CD8-positive, alpha-beta memory T cell (primary cell): ENCODE measurements at regions not wholly inside any gene's neighbourhood (a gene's known extent, or its start where the extent isn't known, plus 50 kb on each side); places are given as distances from the start of the nearest gene placed in this dataset.

ENCODE experiments used
- CTCF ChIA-PET: fragments of 350-600 bp; sonication (Branson Sonifier 250); formaldehyde crosslinking; loops from one replicate; lab custom pipeline; 2021; ENCODE audit warnings: antibody characterized with exemption; lab: Charles Lee
- POLR2A ChIA-PET: fragments of 350-600 bp; sonication (Branson Sonifier 250); formaldehyde crosslinking; loops from one replicate; lab custom pipeline; 2021; ENCODE audit warnings: antibody characterized with exemption; lab: Charles Lee
- DNase-seq, 5 donors: peaks; one replicate each; pipeline versions ENCODE4 v3.0.0 to v3.0.0-alpha.2; 2020 to 2022; ENCODE audit warnings: mixed read lengths in 1 of 5
- H3K27ac ChIP-seq: one replicate; pipeline ENCODE4 v1.7.0; 2013; ENCODE audit warnings: low read depth, mild to moderate bottlenecking, low read length, moderate library complexity
- H3K27me3 ChIP-seq: 2 replicates; pipeline ENCODE4 v1.7.0; 2013; ENCODE audit warnings: low read length, mild to moderate bottlenecking; ENCODE audit not compliant: insufficient read depth, poor library complexity, severe bottlenecking
- H3K36me3 ChIP-seq: 2 replicates; pipeline ENCODE4 v1.7.0; 2013; ENCODE audit warnings: mild to moderate bottlenecking, low read length, moderate library complexity; ENCODE audit not compliant: insufficient read depth
- H3K4me1 ChIP-seq: 2 replicates; pipeline ENCODE4 v1.7.0; 2013; ENCODE audit warnings: mild to moderate bottlenecking, low read length, moderate library complexity; ENCODE audit not compliant: insufficient read depth
- H3K4me3 ChIP-seq: 2 replicates; pipeline ENCODE4 v1.7.0; 2013; ENCODE audit warnings: mild to moderate bottlenecking, low read length
- H3K9me3 ChIP-seq: 2 replicates; pipeline ENCODE4 v1.7.0; 2013; ENCODE audit warnings: mild to moderate bottlenecking, low read length
- H3K27ac Mint-ChIP-seq, 8 donors: one replicate each; pipeline ENCODE4 v1.8.0; 2020 to 2021; ENCODE audit warnings: mixed read lengths in 8 of 8, mild to moderate bottlenecking in 6 of 8, inconsistent platforms in 3 of 8, moderate library complexity in 3 of 8
- H3K27me3 Mint-ChIP-seq, 2 donors: one replicate each; pipeline ENCODE4 v1.8.0; 2020 to 2021; ENCODE audit warnings: mixed read lengths in 2 of 2, mild to moderate bottlenecking in 1 of 2, moderate library complexity in 1 of 2
- H3K36me3 Mint-ChIP-seq, 3 donors: one replicate each; pipeline ENCODE4 v1.8.0; 2020 to 2021; ENCODE audit warnings: mixed read lengths in 3 of 3, inconsistent platforms in 1 of 3, mild to moderate bottlenecking in 1 of 3
- H3K4me1 Mint-ChIP-seq, 3 donors: one replicate each; pipeline ENCODE4 v1.8.0; 2020 to 2021; ENCODE audit warnings: mixed read lengths in 3 of 3, inconsistent platforms in 1 of 3, mild to moderate bottlenecking in 1 of 3
- H3K4me3 Mint-ChIP-seq, 7 donors: one replicate each; pipeline ENCODE4 v1.8.0; 2020 to 2021; ENCODE audit warnings: mixed read lengths in 7 of 7, mild to moderate bottlenecking in 6 of 7, moderate library complexity in 4 of 7, inconsistent platforms in 2 of 7
- H3K9me3 Mint-ChIP-seq, 5 donors: one replicate each; pipeline ENCODE4 v1.8.0; 2020 to 2022; ENCODE audit warnings: mixed read lengths in 5 of 5, mild to moderate bottlenecking in 3 of 5, moderate library complexity in 2 of 5, inconsistent platforms in 1 of 5

DNA sequence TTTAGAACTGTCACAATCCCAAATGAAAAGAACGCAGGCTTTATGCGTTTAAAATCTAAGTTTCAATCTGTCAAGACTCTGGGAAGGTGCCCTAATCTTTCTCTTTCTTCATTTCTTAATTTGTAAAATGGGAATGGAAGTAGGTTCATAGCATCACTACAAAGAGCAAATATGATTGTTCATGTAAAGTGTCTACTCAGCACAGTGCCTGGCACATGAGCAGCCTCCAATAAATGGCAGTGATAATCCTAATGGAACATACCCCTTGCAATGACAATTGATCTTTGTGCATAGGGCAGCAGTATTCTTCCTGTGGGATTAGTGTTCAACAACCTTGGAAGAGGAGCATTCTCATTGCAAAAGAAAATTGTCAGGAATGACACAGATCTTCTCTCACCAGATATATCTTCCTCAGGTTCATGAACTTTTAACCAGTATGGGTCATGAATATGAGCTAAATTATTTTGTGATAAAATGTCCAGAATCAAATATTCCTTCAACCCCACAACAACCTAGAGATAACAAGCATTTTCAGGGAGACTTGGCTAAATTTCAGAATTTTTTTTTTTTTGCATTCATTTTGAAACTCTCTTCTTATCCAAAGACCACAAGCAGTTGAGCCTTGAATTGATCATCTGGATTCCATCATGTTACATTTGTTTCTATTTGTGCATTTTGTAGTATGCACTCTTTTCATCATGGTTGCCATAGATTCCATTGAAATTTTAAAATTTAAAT is 149.1 kb downstream of the TBX18 start:
- no peak overlapping the region for H3K27ac ChIP-seq
- CTCF ChIA-PET: no interaction called here
- H3K9me3 Mint-ChIP-seq: peaks cover 0 to 3% (median 0%) of the 10 kb centered on the region in 5 donors

DNA sequence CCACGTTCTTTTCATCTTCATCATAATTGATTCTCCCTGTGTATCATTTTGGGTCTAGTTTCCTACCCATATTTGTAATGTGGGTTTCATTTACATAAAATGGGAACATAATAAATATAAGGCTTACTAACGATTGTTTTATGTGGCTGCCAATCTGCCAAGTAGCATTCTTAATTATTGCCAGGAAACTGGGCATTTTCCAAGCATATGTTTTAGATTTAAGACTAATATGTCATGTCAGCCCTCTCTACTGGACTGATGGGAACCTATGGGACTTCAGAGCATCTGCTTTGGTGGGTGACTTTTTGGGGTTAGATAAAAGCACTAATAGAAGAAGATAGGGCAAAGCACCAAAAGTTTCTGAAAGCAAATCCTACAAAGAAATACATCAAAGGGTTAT is 157.5 kb downstream of the TBX18 start:
- Mint-ChIP-seq H3K27ac (no peak overlapping the region), H3K9me3 (peaks cover 0 to 6% (median 2%) of the 10 kb centered on the region in 5 donors), H3K36me3 (no peaks in the 10 kb centered on the region), H3K27me3 (no peaks in the 10 kb centered on the region), H3K4me1 (no peaks in the 10 kb centered on the region), H3K4me3 (no peak overlapping the region)
- CTCF ChIA-PET: no interaction called here
- H3K4me3 ChIP-seq: no peak overlapping the region
- no peaks in the 10 kb centered on the region for H3K36me3 ChIP-seq
- H3K27ac ChIP-seq: no peak overlapping the region
- H3K9me3 ChIP-seq: no peaks in the 10 kb centered on the region
- H3K27me3 ChIP-seq: no peaks in the 10 kb centered on the region
- POLR2A ChIA-PET: no interaction called here
- no peak for DNase-seq
- H3K4me1 ChIP-seq: no peaks in the 10 kb centered on the region

More for the DNA sequence above, 149.1 kb downstream of the TBX18 start:
- H3K36me3 ChIP-seq: no peaks in the 10 kb centered on the region
- H3K27me3 ChIP-seq: no peaks in the 10 kb centered on the region
- H3K4me1 Mint-ChIP-seq: no peaks in the 10 kb centered on the region
- POLR2A ChIA-PET: no interaction called here
- no peaks in the 10 kb centered on the region for H3K36me3 Mint-ChIP-seq
- H3K27me3 Mint-ChIP-seq: no peaks in the 10 kb centered on the region
- H3K4me3 ChIP-seq: no peak overlapping the region
- H3K9me3 ChIP-seq: no peaks in the 10 kb centered on the region
- no peaks in the 10 kb centered on the region for H3K4me1 ChIP-seq
- DNase-seq: no peak
- H3K4me3 Mint-ChIP-seq: no peak overlapping the region
- H3K27ac Mint-ChIP-seq: no peak overlapping the region

DNA sequence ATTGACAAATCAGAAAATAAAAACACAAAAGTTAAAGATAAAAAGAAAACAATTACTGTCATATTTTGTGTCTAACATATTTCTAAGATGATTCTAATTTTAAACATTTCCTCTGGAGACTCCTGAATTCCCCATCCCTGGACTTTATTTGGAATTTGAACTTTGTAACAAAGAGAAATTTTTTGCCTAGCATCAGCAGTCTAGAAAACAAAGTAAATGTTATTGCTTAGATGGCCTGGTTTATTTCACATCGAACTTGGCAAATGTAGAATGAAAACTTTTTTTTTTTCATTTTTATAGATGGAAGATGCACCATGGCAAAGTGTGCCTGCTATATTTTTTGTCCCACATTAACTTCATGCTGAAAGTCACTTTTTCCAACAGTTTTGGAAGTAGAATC is 159.1 kb downstream of the TBX18 start:
- ChIA-PET CTCF (no interaction called here), POLR2A (no interaction called here)
- Mint-ChIP-seq H3K4me3 (no peak overlapping the region), H3K27me3 (no peaks in the 10 kb centered on the region), H3K4me1 (no peaks in the 10 kb centered on the region), H3K36me3 (no peaks in the 10 kb centered on the region), H3K27ac (no peak overlapping the region), H3K9me3 (peaks cover 0 to 10% (median 2%) of the 10 kb centered on the region in 5 donors)
- H3K4me1 ChIP-seq: no peaks in the 10 kb centered on the region
- H3K27ac ChIP-seq: no peak overlapping the region
- no peaks in the 10 kb centered on the region for H3K36me3 ChIP-seq
- H3K9me3 ChIP-seq: no peaks in the 10 kb centered on the region
- H3K27me3 ChIP-seq: no peaks in the 10 kb centered on the region
- DNase-seq: no peak
- H3K4me3 ChIP-seq: no peak overlapping the region

DNA sequence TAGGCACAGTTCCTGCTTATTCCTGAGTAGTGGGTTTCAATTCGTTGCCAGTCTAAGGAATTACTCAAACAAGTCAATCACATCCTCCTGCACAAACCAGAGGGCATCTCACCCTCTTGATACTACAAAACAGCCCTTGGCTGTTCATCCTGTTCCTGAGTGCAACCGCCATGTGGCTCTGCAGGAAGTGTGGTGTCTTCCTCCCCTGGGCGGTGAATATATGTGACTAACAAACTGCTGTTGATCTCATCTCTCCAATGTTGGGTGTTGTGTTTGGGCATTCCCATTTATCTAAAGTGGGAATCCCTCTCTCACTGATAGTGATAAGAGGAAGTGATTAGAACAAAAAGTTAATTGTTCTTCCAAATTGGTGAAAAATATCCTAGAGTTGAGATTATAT is 163.0 kb downstream of the TBX18 start:
- no peak for DNase-seq
- Histone ChIP-seq H3K36me3 (no peaks in the 10 kb centered on the region), H3K27ac (no peak overlapping the region), H3K27me3 (no peaks in the 10 kb centered on the region), H3K4me3 (no peak overlapping the region), H3K9me3 (no peaks in the 10 kb centered on the region), H3K4me1 (no peaks in the 10 kb centered on the region)
- no peak overlapping the region for H3K4me3 Mint-ChIP-seq
- H3K9me3 Mint-ChIP-seq: peaks cover 0 to 10% (median 5%) of the 10 kb centered on the region in 5 donors
- H3K4me1 Mint-ChIP-seq: no peaks in the 10 kb centered on the region
- no peaks in the 10 kb centered on the region for H3K36me3 Mint-ChIP-seq
- H3K27ac Mint-ChIP-seq: no peak overlapping the region
- POLR2A ChIA-PET: no interaction called here
- H3K27me3 Mint-ChIP-seq: no peaks in the 10 kb centered on the region
- CTCF ChIA-PET: no interaction called here

DNA sequence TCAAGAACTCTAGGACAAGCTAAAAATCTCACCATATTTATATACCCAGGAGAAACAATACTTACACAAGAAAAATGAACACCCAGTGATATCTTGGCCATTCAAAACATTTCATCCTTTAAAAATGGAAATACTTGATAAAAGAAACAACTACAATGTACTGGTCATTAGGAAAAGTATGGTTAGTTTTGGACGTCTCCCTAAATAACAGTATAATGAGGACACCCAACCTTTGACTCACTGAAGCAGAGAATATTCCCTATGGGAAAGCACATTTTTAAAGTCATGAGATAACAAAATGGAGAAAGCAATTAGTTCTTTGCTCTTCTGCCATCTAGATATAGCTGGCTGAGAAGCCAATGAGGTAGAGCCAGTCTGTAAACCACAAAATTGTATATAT is 164.4 kb downstream of the TBX18 start:
- Mint-ChIP-seq H3K27me3 (no peaks in the 10 kb centered on the region), H3K4me3 (no peak overlapping the region), H3K27ac (no peak overlapping the region), H3K4me1 (no peaks in the 10 kb centered on the region), H3K9me3 (peaks cover 0 to 10% (median 6%) of the 10 kb centered on the region in 5 donors), H3K36me3 (no peaks in the 10 kb centered on the region)
- ChIA-PET CTCF (no interaction called here), POLR2A (no interaction called here)
- H3K36me3 ChIP-seq: no peaks in the 10 kb centered on the region
- no peaks in the 10 kb centered on the region for H3K27me3 ChIP-seq
- DNase-seq: no peak
- no peaks in the 10 kb centered on the region for H3K4me1 ChIP-seq
- no peak overlapping the region for H3K27ac ChIP-seq
- H3K9me3 ChIP-seq: no peaks in the 10 kb centered on the region
- no peak overlapping the region for H3K4me3 ChIP-seq

DNA sequence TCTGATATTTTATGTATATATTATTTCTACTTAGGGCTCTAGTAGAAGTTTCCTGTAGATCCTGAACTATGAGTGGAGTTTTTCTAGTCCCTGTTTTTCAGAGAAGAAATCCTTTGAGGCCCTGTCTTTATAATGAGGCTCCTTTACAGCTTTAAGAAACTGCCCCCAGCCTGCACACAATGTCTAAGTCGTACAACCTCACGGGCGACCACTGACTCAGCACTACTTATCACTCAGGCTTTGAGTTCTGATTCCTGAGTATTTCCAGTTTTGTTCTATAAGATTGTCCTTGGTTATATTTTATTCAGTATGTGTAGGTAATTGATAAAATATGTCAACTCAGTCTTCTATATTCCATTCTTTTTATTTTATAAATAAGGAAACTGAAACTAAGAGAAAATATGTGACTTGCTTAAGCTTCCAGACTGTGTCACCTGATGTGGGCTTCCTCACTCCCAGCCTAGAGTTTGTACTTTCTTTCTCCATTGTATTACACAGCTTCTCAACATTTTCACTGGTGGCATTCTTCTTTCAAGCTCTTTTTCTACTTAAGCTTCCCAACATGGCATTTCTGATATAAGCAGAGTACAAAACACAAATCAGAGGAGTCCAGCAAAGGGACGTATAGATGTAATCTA is 167.0 kb downstream of the TBX18 start:
- no peak overlapping the region for H3K4me3 Mint-ChIP-seq
- no peak for DNase-seq
- H3K36me3 ChIP-seq: no peaks in the 10 kb centered on the region
- POLR2A ChIA-PET: no interaction called here
- H3K36me3 Mint-ChIP-seq: no peaks in the 10 kb centered on the region
- CTCF ChIA-PET: no interaction called here
- H3K9me3 ChIP-seq: no peaks in the 10 kb centered on the region
- no peak overlapping the region for H3K27ac ChIP-seq
- no peak overlapping the region for H3K4me3 ChIP-seq
- no peaks in the 10 kb centered on the region for H3K4me1 ChIP-seq
- H3K4me1 Mint-ChIP-seq: no peaks in the 10 kb centered on the region
- no peaks in the 10 kb centered on the region for H3K27me3 ChIP-seq
- H3K9me3 Mint-ChIP-seq: peaks cover 0 to 10% (median 4%) of the 10 kb centered on the region in 5 donors
- no peaks in the 10 kb centered on the region for H3K27me3 Mint-ChIP-seq
- H3K27ac Mint-ChIP-seq: no peak overlapping the region

DNA sequence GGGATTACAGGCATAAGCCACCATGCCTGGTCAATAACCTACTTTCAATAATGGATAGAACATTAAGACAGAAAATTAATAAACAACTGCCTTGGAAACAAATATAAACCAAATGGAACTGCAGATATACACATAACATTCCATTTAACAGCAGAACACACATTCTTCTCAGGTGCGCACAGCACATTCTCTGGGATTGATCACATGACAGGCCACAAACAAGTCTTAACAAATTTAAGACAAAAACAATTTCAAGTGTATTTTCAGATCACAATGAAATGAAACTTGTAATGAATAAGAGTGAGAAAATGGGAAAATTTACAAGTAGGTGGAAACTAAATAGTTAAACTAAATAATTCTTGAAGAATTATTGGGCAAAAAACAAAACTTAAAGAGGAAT is 167.9 kb downstream of the TBX18 start:
- no peaks in the 10 kb centered on the region for H3K9me3 ChIP-seq
- no peak overlapping the region for H3K4me3 Mint-ChIP-seq
- no peak overlapping the region for H3K4me3 ChIP-seq
- no peak overlapping the region for H3K27ac Mint-ChIP-seq
- no peak overlapping the region for H3K27ac ChIP-seq
- no peaks in the 10 kb centered on the region for H3K27me3 ChIP-seq
- no peaks in the 10 kb centered on the region for H3K27me3 Mint-ChIP-seq
- no peak for DNase-seq
- H3K36me3 ChIP-seq: no peaks in the 10 kb centered on the region
- no peaks in the 10 kb centered on the region for H3K4me1 Mint-ChIP-seq
- CTCF ChIA-PET: no interaction called here
- POLR2A ChIA-PET: no interaction called here
- no peaks in the 10 kb centered on the region for H3K4me1 ChIP-seq
- H3K9me3 Mint-ChIP-seq: peaks cover 0 to 7% (median 4%) of the 10 kb centered on the region in 5 donors
- H3K36me3 Mint-ChIP-seq: no peaks in the 10 kb centered on the region

DNA sequence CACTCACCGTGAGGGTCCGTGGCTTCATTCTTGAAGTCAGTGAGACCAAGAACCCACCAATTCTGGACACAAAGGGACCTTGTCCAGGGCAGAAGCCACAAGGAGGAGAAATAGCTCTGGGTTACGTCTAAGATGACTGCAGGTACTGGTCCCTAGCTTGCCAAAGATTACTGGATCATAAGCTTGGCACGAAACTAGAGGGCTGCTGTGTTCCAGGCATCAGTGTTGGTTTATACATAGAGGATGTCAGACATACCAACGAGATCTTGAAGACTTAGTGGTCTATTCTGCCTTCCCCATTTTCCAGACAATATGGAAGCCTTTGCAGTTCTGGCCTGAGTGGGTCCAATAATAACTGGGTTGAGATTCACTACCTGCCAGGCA is 175.7 kb downstream of the TBX18 start:
- no peak overlapping the region for H3K27ac ChIP-seq
- no peaks in the 10 kb centered on the region for H3K36me3 ChIP-seq
- ChIA-PET POLR2A (no interaction called here), CTCF (no interaction called here)
- H3K9me3 Mint-ChIP-seq: peaks cover 0 to 4% (median 1%) of the 10 kb centered on the region in 5 donors
- H3K27me3 Mint-ChIP-seq: no peaks in the 10 kb centered on the region
- H3K27me3 ChIP-seq: no peaks in the 10 kb centered on the region
- DNase-seq: no peak
- peaks cover 0 to 4% (median 4%) of the 10 kb centered on the region in 3 donors for H3K4me1 Mint-ChIP-seq
- no peaks in the 10 kb centered on the region for H3K4me1 ChIP-seq
- H3K9me3 ChIP-seq: no peaks in the 10 kb centered on the region
- H3K4me3 Mint-ChIP-seq: peak overlapping the region in 1 of 7 donors; percentile 23
- no peaks in the 10 kb centered on the region for H3K36me3 Mint-ChIP-seq
- no peak overlapping the region for H3K4me3 ChIP-seq
- no peak overlapping the region for H3K27ac Mint-ChIP-seq
